HEK293 (cell line): ENCODE measurements at regions not wholly inside any gene's neighbourhood (a gene's known extent, or its start where the extent isn't known, plus 50 kb on each side); places are given as distances from the start of the nearest gene placed in this dataset.
"Not testable (repeated sequence)": the region's sequence is repeated elsewhere in the genome, so short reads cannot be mapped to it uniquely, and the experiment has no call there.

ENCODE experiments used
- ZNF274 ChIP-seq, 2 experiments: fragments of 200-500 bp in 1 of 2; fragments of 450-650 bp in 1 of 2; sonication (Bioruptor generic) in 1 of 2; formaldehyde crosslinking in 1 of 2; IDR thresholded peaks; 2 replicates each; pipeline versions ENCODE4 v1.5.1 to v1.6.1; 2014 to 2016; ENCODE audit warnings: borderline replicate concordance in 1 of 2, inconsistent platforms in 1 of 2, low read length in 1 of 2, missing biosample characterization in 1 of 2, missing genetic modification characterization in 1 of 2
- TF ChIP-seq, protein P1 (sequence below): fragments of 450-650 bp; formaldehyde crosslinking; IDR thresholded peaks from 2 replicates; pipeline ENCODE4 v1.5.1; 2016; ENCODE audit warnings: missing biosample characterization, missing genetic modification characterization
- TF ChIP-seq, protein P2 (sequence below): fragments of 450-650 bp; formaldehyde crosslinking; IDR thresholded peaks from 2 replicates; pipeline ENCODE4 v1.5.1; 2016; ENCODE audit warnings: missing biosample characterization, missing genetic modification characterization
- TF ChIP-seq, protein P3 (sequence below): fragments of 450-650 bp; formaldehyde crosslinking; IDR thresholded peaks from 2 replicates; pipeline ENCODE4 v1.5.1; 2016; ENCODE audit warnings: missing biosample characterization, missing genetic modification characterization

DNA sequence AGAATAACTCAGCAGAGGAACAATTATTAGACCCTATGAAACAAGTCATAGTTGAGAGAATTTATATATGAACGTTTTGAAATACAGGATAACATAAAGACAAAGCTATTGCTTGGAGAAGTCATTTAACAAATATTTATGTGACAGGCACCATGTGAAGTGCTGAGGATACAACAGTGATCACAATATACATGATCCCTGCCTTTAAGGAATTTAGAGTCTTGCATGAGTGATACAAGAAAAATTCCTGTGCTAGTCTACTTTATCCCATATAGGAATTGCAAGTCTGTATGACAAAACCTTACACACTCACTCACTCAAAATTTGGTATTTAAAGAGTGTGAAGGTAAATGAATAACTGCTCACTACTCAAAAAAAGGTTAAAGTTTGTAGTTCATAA is 94.5 kb upstream of the NOTCH2NLA start:
- not testable (repeated sequence) for TF ChIP-seq ZNF274 (IDR thresholded peaks at IDR 0.05; ENCODE audit: low read length); ZNF274 (tag by site-specific recombination; IDR thresholded peaks at IDR 0.05; ENCODE audit: borderline replicate concordance)
- TF ChIP-seq, protein P1, sequence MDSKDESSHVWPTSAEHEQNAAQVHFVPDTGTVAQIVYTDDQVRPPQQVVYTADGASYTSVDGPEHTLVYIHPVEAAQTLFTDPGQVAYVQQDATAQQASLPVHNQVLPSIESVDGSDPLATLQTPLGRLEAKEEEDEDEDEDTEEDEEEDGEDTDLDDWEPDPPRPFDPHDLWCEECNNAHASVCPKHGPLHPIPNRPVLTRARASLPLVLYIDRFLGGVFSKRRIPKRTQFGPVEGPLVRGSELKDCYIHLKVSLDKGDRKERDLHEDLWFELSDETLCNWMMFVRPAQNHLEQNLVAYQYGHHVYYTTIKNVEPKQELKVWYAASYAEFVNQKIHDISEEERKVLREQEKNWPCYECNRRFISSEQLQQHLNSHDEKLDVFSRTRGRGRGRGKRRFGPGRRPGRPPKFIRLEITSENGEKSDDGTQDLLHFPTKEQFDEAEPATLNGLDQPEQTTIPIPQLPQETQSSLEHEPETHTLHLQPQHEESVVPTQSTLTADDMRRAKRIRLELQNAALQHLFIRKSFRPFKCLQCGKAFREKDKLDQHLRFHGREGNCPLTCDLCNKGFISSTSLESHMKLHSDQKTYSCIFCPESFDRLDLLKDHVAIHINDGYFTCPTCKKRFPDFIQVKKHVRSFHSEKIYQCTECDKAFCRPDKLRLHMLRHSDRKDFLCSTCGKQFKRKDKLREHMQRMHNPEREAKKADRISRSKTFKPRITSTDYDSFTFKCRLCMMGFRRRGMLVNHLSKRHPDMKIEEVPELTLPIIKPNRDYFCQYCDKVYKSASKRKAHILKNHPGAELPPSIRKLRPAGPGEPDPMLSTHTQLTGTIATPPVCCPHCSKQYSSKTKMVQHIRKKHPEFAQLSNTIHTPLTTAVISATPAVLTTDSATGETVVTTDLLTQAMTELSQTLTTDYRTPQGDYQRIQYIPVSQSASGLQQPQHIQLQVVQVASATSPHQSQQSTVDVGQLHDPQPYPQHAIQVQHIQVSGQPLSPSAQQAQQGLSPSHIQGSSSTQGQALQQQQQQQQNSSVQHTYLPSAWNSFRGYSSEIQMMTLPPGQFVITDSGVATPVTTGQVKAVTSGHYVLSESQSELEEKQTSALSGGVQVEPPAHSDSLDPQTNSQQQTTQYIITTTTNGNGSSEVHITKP (tag by site-specific recombination), result not testable (repeated sequence)
- TF ChIP-seq, protein P2, sequence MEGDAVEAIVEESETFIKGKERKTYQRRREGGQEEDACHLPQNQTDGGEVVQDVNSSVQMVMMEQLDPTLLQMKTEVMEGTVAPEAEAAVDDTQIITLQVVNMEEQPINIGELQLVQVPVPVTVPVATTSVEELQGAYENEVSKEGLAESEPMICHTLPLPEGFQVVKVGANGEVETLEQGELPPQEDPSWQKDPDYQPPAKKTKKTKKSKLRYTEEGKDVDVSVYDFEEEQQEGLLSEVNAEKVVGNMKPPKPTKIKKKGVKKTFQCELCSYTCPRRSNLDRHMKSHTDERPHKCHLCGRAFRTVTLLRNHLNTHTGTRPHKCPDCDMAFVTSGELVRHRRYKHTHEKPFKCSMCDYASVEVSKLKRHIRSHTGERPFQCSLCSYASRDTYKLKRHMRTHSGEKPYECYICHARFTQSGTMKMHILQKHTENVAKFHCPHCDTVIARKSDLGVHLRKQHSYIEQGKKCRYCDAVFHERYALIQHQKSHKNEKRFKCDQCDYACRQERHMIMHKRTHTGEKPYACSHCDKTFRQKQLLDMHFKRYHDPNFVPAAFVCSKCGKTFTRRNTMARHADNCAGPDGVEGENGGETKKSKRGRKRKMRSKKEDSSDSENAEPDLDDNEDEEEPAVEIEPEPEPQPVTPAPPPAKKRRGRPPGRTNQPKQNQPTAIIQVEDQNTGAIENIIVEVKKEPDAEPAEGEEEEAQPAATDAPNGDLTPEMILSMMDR (tag by site-specific recombination), result not testable (repeated sequence)
- TF ChIP-seq, protein P3, sequence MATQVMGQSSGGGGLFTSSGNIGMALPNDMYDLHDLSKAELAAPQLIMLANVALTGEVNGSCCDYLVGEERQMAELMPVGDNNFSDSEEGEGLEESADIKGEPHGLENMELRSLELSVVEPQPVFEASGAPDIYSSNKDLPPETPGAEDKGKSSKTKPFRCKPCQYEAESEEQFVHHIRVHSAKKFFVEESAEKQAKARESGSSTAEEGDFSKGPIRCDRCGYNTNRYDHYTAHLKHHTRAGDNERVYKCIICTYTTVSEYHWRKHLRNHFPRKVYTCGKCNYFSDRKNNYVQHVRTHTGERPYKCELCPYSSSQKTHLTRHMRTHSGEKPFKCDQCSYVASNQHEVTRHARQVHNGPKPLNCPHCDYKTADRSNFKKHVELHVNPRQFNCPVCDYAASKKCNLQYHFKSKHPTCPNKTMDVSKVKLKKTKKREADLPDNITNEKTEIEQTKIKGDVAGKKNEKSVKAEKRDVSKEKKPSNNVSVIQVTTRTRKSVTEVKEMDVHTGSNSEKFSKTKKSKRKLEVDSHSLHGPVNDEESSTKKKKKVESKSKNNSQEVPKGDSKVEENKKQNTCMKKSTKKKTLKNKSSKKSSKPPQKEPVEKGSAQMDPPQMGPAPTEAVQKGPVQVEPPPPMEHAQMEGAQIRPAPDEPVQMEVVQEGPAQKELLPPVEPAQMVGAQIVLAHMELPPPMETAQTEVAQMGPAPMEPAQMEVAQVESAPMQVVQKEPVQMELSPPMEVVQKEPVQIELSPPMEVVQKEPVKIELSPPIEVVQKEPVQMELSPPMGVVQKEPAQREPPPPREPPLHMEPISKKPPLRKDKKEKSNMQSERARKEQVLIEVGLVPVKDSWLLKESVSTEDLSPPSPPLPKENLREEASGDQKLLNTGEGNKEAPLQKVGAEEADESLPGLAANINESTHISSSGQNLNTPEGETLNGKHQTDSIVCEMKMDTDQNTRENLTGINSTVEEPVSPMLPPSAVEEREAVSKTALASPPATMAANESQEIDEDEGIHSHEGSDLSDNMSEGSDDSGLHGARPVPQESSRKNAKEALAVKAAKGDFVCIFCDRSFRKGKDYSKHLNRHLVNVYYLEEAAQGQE (tag by site-specific recombination), result not testable (repeated sequence)
